A673 (cell line): ENCODE measurements at regions not wholly inside any gene's neighbourhood (a gene's known extent, or its start where the extent isn't known, plus 50 kb on each side); places are given as distances from the start of the nearest gene placed in this dataset.

Source experiments
- BruUV-seq: library from RNA; stranded (reverse); fragments of 400-500 nt; replicated peaks from 2 replicates; lab custom pipeline; 2021; lab: Mats Ljungman, UMichigan
- CTCF ChIA-PET: fragments of 300-600 bp; sonication (Branson Sonifier 250); formaldehyde crosslinking; loops from one replicate; lab custom pipeline; 2022; ENCODE audit warnings: antibody characterized with exemption; lab: Charles Lee
- POLR2A ChIA-PET: fragments of 300-600 bp; sonication (Branson Sonifier 250); formaldehyde crosslinking; loops from one replicate; lab custom pipeline; 2022; ENCODE audit warnings: antibody characterized with exemption; ENCODE audit not compliant: low non-redundant PET; lab: Charles Lee
- DNase-seq: peaks from one replicate; pipeline ENCODE4 v3.0.0-alpha.2; 2015; ENCODE audit warnings: low spot score
- H3K27ac ChIP-seq: fragments of 200-600 bp; sonication (generic); 2 replicates; pipeline ENCODE4 v1.5.1; 2016; ENCODE audit warnings: mixed run types, low read depth, mild to moderate bottlenecking, mixed read lengths, antibody characterized with exemption, low read length; ENCODE audit not compliant: poor library complexity, severe bottlenecking
- H3K27me3 ChIP-seq: fragments of 200-600 bp; sonication (generic); replicated peaks from 2 replicates; pipeline ENCODE4 v1.6.1; 2017; ENCODE audit warnings: mixed run types, low read depth, mild to moderate bottlenecking, mixed read lengths, antibody characterized with exemption, low read length; ENCODE audit not compliant: insufficient read depth, poor library complexity
- H3K36me3 ChIP-seq: fragments of 200-600 bp; sonication (generic); 2 replicates; pipeline ENCODE4 v1.6.1; 2016; ENCODE audit warnings: mixed run types, mild to moderate bottlenecking, mixed read lengths, antibody characterized with exemption, low read length; ENCODE audit not compliant: insufficient read depth, poor library complexity, severe bottlenecking
- H3K4me1 ChIP-seq: fragments of 200-600 bp; sonication (generic); 2 replicates; pipeline ENCODE4 v1.6.1; 2017; ENCODE audit warnings: mixed run types, mild to moderate bottlenecking, mixed read lengths, antibody characterized with exemption, low read length; ENCODE audit not compliant: insufficient read depth, poor library complexity, severe bottlenecking
- H3K4me3 ChIP-seq: fragments of 200-600 bp; sonication (generic); 2 replicates; pipeline ENCODE4 v1.5.1; 2016; ENCODE audit warnings: low read depth, mixed run types, mild to moderate bottlenecking, mixed read lengths, low read length; ENCODE audit not compliant: poor library complexity, severe bottlenecking
- H3K9me3 ChIP-seq: fragments of 200-600 bp; sonication (generic); 2 replicates; pipeline ENCODE4 v1.6.1; 2016; ENCODE audit warnings: mixed run types, low read depth, mild to moderate bottlenecking, mixed read lengths, antibody characterized with exemption, low read length; ENCODE audit not compliant: poor library complexity, severe bottlenecking
- EZH2 ChIP-seq: fragments of 200-600 bp; sonication (generic); IDR thresholded peaks from 2 replicates; pipeline ENCODE4 v1.6.1; 2017; ENCODE audit warnings: borderline replicate concordance, low read depth, mild to moderate bottlenecking, mixed read lengths, antibody characterized with exemption, low read length; ENCODE audit not compliant: poor library complexity, severe bottlenecking
- intact Hi-C: fragments of 100-400 bp; cut with micrococcal nuclease; formaldehyde crosslinking; loops from one replicate; pipeline ENCODE4 v1.10.0; 2022; ENCODE audit not compliant: unreplicated experiment
- TF ChIP-seq, protein P1 (sequence below): fragments of 300-800, 200-600 bp; sonication (generic); conservative IDR thresholded peaks from 2 replicates; pipeline ENCODE4 v1.5.1; 2017; ENCODE audit warnings: low read depth, mild to moderate bottlenecking, antibody characterized with exemption, low read length, moderate library complexity, mixed read lengths

- Histone ChIP-seq H3K4me3 (no peak overlapping the region), H3K4me1 (no peaks in the 10 kb centered on the region), H3K9me3 (no peaks in the 10 kb centered on the region), H3K27me3 (peaks cover 2% of the 10 kb centered on the region), H3K27ac (no peak overlapping the region), H3K36me3 (no peaks in the 10 kb centered on the region)
- ChIA-PET POLR2A (no interaction called here), CTCF (no interaction called here)
- TF ChIP-seq EZH2 = no peak
- TF ChIP-seq, protein P1, sequence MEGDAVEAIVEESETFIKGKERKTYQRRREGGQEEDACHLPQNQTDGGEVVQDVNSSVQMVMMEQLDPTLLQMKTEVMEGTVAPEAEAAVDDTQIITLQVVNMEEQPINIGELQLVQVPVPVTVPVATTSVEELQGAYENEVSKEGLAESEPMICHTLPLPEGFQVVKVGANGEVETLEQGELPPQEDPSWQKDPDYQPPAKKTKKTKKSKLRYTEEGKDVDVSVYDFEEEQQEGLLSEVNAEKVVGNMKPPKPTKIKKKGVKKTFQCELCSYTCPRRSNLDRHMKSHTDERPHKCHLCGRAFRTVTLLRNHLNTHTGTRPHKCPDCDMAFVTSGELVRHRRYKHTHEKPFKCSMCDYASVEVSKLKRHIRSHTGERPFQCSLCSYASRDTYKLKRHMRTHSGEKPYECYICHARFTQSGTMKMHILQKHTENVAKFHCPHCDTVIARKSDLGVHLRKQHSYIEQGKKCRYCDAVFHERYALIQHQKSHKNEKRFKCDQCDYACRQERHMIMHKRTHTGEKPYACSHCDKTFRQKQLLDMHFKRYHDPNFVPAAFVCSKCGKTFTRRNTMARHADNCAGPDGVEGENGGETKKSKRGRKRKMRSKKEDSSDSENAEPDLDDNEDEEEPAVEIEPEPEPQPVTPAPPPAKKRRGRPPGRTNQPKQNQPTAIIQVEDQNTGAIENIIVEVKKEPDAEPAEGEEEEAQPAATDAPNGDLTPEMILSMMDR = no peak
- BruUV-seq = no TSS peak
- no peak for DNase-seq
- intact Hi-C loops = loop anchor here (5.0 kb wide), 1 partner anchor 435 kb away; no protein-coding TSS in a partner anchor
Observed at GRCh38 chr18:48467231-48467630, 58.0 kb upstream of the ZBTB7C start.

GRCh38 chr18:48462510-48462909 lies 53.3 kb upstream of the ZBTB7C start:
- intact Hi-C loops = no loop called here
- H3K4me3 ChIP-seq = no peak overlapping the region
- POLR2A ChIA-PET = no interaction called here
- H3K27me3 ChIP-seq = no peaks in the 10 kb centered on the region
- TF ChIP-seq EZH2 = no peak
- TF ChIP-seq, protein P1 = no peak
- H3K36me3 ChIP-seq = no peaks in the 10 kb centered on the region
- no TSS peak for BruUV-seq
- H3K27ac ChIP-seq = no peak overlapping the region
- no peak for DNase-seq
- CTCF ChIA-PET = no interaction called here
- no peaks in the 10 kb centered on the region for H3K9me3 ChIP-seq
- H3K4me1 ChIP-seq = no peaks in the 10 kb centered on the region

GRCh38 chr18:48460929-48461583 lies 51.9 kb upstream of the ZBTB7C start:
- POLR2A ChIA-PET = no interaction called here

More at GRCh38 chr18:48460929-48461583, 51.9 kb upstream of the ZBTB7C start:
- Histone ChIP-seq H3K27ac (no peak overlapping the region), H3K9me3 (no peaks in the 10 kb centered on the region), H3K4me1 (no peaks in the 10 kb centered on the region), H3K27me3 (no peaks in the 10 kb centered on the region), H3K36me3 (no peaks in the 10 kb centered on the region), H3K4me3 (no peak overlapping the region)
- CTCF ChIA-PET = no interaction called here
- DNase-seq = no peak
- intact Hi-C loops = no loop called here
- BruUV-seq = no TSS peak
- TF ChIP-seq, protein P1 = no peak
- TF ChIP-seq EZH2 = no peak
